K562 (cell line): ENCODE measurements at regions not wholly inside any gene's neighbourhood (a gene's known extent, or its start where the extent isn't known, plus 50 kb on each side); places are given as distances from the start of the nearest gene placed in this dataset.

Source experiments
- CHCHD3 ChIP-seq: fragments of 250-450 bp; sonication (Bioruptor Pico); IDR thresholded peaks from 2 replicates; pipeline ENCODE4 v2.1.2; 2022; ENCODE audit warnings: mild to moderate bottlenecking
- ETV5 ChIP-seq: sonication (generic); formaldehyde crosslinking; IDR thresholded peaks from 2 replicates; pipeline ENCODE4 v1.4.0; 2020; ENCODE audit warnings: low read depth, mild to moderate bottlenecking, missing genetic modification reagents
- FOXA1 ChIP-seq: fragments of 450-650 bp; IDR thresholded peaks from 2 replicates; pipeline ENCODE4 v1.6.1; 2016; ENCODE audit warnings: mild to moderate bottlenecking, borderline replicate concordance
- HNRNPK ChIP-seq: fragments of 200-400 bp; formaldehyde crosslinking; IDR thresholded peaks from one replicate; pipeline ENCODE4 v1.6.1; 2018; ENCODE audit warnings: mild to moderate bottlenecking, low read depth, low read length; ENCODE audit not compliant: poor library complexity, severe bottlenecking
- HNRNPLL ChIP-seq: fragments of 200-400 bp; formaldehyde crosslinking; IDR thresholded peaks from 2 replicates; pipeline ENCODE4 v1.6.1; 2017; ENCODE audit warnings: low read length, low read depth, mild to moderate bottlenecking; ENCODE audit not compliant: poor library complexity, severe bottlenecking
- HNRNPUL1 ChIP-seq: fragments of 200-400 bp; formaldehyde crosslinking; IDR thresholded peaks from 2 replicates; pipeline ENCODE4 v1.6.1; 2017; ENCODE audit warnings: low read length
- KDM5B ChIP-seq: fragments of 200-600 bp; sonication (generic); IDR thresholded peaks from 2 replicates; pipeline ENCODE4 v1.6.1; 2012; ENCODE audit warnings: low read depth, mild to moderate bottlenecking, moderate library complexity, low read length, control low read depth, inconsistent platforms; ENCODE audit not compliant: insufficient replicate concordance
- NRF1 ChIP-seq, 2 experiments: fragments of 450-650 bp; IDR thresholded peaks in 1 of 2; conservative IDR thresholded peaks in 1 of 2; 2 replicates each; pipeline ENCODE4 v1.6.1; 2014; ENCODE audit warnings: mild to moderate bottlenecking in 2 of 2
- PHF20 ChIP-seq: fragments of 450-650 bp; IDR thresholded peaks from 2 replicates; pipeline ENCODE4 v1.6.1; 2018; ENCODE audit not compliant: partially characterized antibody
- REST ChIP-seq, 2 experiments: fragments of 450-650 bp; formaldehyde crosslinking in 1 of 2; IDR thresholded peaks; 2 replicates each; pipeline versions ENCODE4 v1.4.0 to v1.6.1; 2014 to 2020; ENCODE audit warnings: mild to moderate bottlenecking in 2 of 2, borderline replicate concordance in 1 of 2, low read depth in 1 of 2
- RFX5 ChIP-seq: IDR thresholded peaks from 2 replicates; pipeline ENCODE4 v1.6.1; 2011; ENCODE audit warnings: low read depth, mild to moderate bottlenecking, improper control_type of control experiment, low read length
- SMAD3 ChIP-seq: fragments of 450-650 bp; formaldehyde crosslinking; conservative IDR thresholded peaks from 2 replicates; pipeline ENCODE4 v1.4.0; 2020; ENCODE audit warnings: mild to moderate bottlenecking
- SMARCA5 ChIP-seq: fragments of 450-650 bp; IDR thresholded peaks from 2 replicates; pipeline ENCODE4 v1.6.1; 2016
- TARDBP ChIP-seq: fragments of 450-650 bp; IDR thresholded peaks from 2 replicates; pipeline ENCODE4 v1.6.1; 2016
- ZBTB5 ChIP-seq: fragments of 450-650 bp; IDR thresholded peaks from 2 replicates; pipeline ENCODE4 v1.6.1; 2017; ENCODE audit warnings: antibody characterized with exemption
- ZNF830 ChIP-seq: fragments of 250-450 bp; sonication (Bioruptor Pico); IDR thresholded peaks from 2 replicates; pipeline ENCODE4 v1.5.0; 2021; ENCODE audit warnings: mild to moderate bottlenecking
- TF ChIP-seq, protein P1 (sequence below): fragments of 250-450 bp; sonication (Bioruptor Pico); IDR thresholded peaks from 2 replicates; pipeline ENCODE4 v1.9.0; 2021; ENCODE audit warnings: mild to moderate bottlenecking
- TF ChIP-seq, protein P2 (sequence below): fragments of 250-450 bp; sonication (Bioruptor Pico); IDR thresholded peaks from 2 replicates; pipeline ENCODE4 v1.8.0; 2021; ENCODE audit warnings: moderate library complexity, mild to moderate bottlenecking, inconsistent platforms

- no peak for TF ChIP-seq REST (IDR thresholded peaks at IDR 0.05; ENCODE audit: borderline replicate concordance)
- no peak for TF ChIP-seq REST (CRISPR knock-in tag; IDR thresholded peaks at IDR 0.05; ENCODE audit: low read depth)
- TF ChIP-seq FOXA1: no peak
- TF ChIP-seq PHF20: no peak
- TF ChIP-seq, protein P1, sequence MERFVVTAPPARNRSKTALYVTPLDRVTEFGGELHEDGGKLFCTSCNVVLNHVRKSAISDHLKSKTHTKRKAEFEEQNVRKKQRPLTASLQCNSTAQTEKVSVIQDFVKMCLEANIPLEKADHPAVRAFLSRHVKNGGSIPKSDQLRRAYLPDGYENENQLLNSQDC (CRISPR knock-in tag): no peak
- TF ChIP-seq HNRNPK: no peak
- TF ChIP-seq CHCHD3 (CRISPR knock-in tag): no peak
- TF ChIP-seq ZBTB5: no peak
- no peak for TF ChIP-seq TARDBP
- TF ChIP-seq SMARCA5: no peak
- TF ChIP-seq ETV5 (CRISPR knock-in tag): no peak
- no peak for TF ChIP-seq HNRNPLL
- TF ChIP-seq KDM5B: no peak
- no peak for TF ChIP-seq RFX5
- TF ChIP-seq, protein P2, sequence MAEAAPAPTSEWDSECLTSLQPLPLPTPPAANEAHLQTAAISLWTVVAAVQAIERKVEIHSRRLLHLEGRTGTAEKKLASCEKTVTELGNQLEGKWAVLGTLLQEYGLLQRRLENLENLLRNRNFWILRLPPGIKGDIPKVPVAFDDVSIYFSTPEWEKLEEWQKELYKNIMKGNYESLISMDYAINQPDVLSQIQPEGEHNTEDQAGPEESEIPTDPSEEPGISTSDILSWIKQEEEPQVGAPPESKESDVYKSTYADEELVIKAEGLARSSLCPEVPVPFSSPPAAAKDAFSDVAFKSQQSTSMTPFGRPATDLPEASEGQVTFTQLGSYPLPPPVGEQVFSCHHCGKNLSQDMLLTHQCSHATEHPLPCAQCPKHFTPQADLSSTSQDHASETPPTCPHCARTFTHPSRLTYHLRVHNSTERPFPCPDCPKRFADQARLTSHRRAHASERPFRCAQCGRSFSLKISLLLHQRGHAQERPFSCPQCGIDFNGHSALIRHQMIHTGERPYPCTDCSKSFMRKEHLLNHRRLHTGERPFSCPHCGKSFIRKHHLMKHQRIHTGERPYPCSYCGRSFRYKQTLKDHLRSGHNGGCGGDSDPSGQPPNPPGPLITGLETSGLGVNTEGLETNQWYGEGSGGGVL (CRISPR knock-in tag): no peak
- TF ChIP-seq SMAD3 (CRISPR knock-in tag): no peak
- TF ChIP-seq NRF1 (conservative IDR thresholded peaks at IDR 0.05 in 1 of 2, IDR thresholded peaks at IDR 0.05 in 1 of 2): no peak
- TF ChIP-seq HNRNPUL1: no peak
- TF ChIP-seq ZNF830: no peak
Observed at GRCh38 chr5:167466992-167467391, 824.5 kb upstream of the WWC1 start (continued).
